Colon (tissue), 2 donors: ENCODE measurements at regions not wholly inside any gene's neighbourhood (a gene's known extent, or its start where the extent isn't known, plus 50 kb on each side); places are given as distances from the start of the nearest gene placed in this dataset.

Experiments
- FAIRE-seq: peaks from 2 replicates; lab custom pipeline; 2012; peaks lifted over from hg19 to GRCh38; lab: Jason Lieb, UNC
- donor health status: control.
- donor health status: control.

- FAIRE-seq, result no peak
These were observed 299.2 kb upstream of the DACH1 start for GRCh38 chr13:72166102-72166650.

GRCh38 chr13:72165276-72165675 is 298.3 kb upstream of the DACH1 start:
- FAIRE-seq, result no peak

DNA sequence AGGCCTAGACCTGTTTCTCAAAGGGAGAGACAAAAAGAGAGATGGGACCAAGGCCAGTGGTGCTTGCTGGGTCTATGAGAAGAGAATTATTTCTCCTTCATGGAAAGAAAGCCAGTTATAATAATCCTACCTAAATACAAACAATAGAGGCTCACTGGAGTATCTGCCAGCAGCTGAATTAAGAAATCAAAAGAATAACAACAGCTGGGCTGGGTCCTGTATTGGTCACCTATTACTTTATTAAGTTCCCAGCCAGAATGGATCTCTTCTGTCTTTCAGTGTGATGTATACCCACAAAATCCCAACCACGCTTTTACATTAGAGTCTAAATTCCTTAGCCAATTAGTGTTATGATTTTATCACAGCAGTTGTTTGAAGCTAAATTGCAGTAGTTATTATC is 297.8 kb upstream of the DACH1 start:
- FAIRE-seq, result no peak

DNA sequence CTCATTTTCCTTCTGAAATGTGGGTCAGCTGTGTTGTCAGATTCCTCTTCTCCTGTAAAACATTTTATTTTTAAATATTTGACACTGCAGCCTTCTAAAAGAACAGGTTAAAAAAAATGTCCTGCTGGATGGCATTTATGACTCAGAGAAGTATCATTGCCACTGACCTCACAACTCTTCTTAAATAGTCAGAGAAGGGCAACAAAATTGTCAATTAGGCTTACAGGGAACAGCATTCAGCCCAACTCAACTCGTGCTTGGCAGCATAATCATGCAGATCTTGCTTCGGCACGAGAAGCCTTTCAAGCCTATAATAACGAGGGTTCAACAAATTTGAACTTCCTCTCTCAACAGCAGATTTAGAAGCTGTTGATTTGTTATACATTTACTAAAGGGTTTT is 296.7 kb upstream of the DACH1 start:
- FAIRE-seq, result no peak

- no peak for FAIRE-seq
These were observed 294.0 kb upstream of the DACH1 start for GRCh38 chr13:72160977-72161376.

DNA sequence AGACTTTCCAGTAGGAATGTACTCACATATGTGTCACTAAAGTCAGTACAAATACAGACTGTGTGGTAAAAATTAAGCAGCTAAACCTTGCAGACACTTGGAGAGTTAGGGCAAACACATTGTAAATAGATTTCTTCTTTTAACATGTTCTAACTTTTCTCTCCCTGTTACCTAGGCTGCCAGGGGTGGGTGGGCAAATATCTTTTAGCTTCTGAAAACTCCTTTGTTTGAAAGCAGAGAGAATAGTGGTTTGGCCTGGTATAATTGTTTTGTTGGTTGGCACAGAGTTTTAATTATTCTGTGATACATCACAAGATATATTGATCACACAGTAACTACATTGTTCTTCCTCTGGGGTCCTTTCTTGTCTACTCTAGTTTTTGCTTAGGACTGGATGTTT is 289.8 kb upstream of the DACH1 start:
- FAIRE-seq, result no peak

GRCh38 chr13:72153272-72153671 is 286.3 kb upstream of the DACH1 start:
- no peak for FAIRE-seq

DNA sequence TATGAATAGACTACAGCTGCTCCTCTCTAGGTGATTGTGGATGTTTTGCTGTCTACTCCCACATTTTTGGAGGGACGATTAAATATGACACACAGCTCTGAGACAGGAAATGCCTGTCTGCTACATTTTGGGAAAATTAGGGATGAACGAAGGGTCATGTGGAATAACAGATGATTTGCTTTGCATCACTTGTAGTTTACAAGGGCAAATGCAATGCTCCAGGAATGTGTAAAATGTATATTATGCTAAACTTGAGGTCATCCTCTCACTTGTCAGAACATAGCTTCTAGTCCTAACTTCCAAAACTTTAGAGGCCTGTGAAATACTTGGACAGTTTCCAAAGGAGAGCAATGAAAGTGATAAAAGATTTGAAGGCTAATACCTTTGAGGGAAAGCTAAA is 284.2 kb upstream of the DACH1 start:
- no peak for FAIRE-seq

DNA sequence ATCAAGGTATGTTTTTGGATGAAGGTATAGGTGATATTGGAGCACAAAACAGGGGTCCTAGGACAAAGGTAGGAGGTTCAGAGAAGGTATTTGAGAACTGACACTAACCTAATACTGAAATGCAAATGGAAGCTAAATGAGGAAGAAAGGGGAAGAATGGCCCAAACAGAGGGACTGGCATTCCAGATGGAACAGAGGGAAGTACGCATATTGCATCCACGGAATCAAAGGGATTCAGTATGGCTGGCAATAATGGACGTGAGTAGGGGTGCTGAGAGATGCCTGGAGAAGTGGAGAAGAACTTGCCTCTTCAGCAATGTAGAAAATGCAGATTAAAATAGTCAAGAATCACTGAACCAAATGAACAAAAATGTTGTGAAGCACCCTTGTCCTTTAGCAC is 283.5 kb upstream of the DACH1 start:
- FAIRE-seq, result no peak

- no peak for FAIRE-seq
These were observed 282.7 kb upstream of the DACH1 start for GRCh38 chr13:72149701-72150100.

DNA sequence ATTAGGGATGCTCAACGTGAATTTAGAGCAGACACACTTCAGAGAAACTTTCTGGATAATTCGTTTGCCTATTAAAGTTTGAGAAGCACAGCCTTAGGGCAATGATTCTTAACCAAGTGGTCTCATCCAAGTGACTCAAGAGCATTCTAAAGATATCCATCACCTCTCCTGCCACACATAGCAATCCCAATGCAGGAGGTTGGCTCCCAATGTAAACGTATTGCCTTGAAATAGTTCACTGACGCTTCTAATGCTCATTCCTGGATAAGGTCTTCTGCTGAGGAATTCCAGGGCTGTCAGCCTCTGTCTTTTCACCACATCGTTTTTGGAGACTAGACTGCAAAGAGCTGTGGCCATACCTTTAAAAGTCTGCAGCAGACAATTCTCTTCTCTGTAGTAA is 279.8 kb upstream of the DACH1 start:
- FAIRE-seq, result no peak

DNA sequence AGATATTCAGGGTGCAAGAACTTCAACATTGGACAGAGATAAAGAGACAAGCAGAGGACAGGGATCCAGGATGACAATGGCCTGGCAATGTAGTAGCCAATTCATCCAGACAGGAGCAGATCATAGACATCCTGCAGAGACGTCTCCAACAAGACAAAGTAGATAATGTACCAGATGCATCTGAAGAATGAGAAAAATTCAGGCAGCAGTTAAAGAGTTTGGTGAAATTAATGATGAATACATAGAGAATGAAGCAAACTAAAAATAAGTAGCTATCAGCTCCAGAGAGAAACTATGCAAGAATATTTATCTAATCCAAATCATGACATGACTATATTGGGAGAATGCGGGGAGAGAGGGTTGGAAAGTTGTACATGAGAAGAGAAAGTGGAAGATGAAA is 278.4 kb upstream of the DACH1 start:
- FAIRE-seq, result no peak

- no peak for FAIRE-seq
These were observed 277.6 kb upstream of the DACH1 start for GRCh38 chr13:72144636-72145035.

DNA sequence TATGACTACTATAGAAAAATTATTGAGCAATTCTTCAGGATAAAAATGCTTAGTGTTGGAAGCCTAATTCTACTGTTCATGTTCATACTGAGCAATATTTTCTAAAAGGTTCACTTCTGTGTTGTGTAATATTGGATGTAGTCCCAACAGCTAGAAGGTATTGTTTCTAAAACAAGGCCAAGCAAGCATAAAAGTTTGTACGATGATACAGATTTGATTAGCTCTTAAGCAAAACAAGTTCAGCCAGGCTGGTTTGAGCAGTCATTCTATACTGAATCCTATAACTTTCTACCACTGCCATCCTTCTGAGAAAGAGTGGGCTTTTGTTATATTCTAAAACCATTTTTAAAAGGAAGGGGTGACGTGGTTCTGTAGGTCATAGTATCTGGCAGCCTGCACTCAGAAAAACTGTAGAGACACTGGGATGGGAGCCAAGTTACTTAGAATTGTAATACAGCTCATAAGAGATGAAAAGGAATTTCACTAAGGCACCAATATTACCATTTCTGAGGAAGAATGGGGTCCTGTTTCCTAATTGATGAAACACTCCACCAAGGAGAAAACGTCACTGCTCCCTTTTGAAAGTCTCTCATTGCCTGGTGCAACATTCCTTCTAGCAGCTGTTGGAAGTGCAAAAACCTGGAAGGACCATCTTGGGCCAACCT is 275.0 kb upstream of the DACH1 start:
- no peak for FAIRE-seq

DNA sequence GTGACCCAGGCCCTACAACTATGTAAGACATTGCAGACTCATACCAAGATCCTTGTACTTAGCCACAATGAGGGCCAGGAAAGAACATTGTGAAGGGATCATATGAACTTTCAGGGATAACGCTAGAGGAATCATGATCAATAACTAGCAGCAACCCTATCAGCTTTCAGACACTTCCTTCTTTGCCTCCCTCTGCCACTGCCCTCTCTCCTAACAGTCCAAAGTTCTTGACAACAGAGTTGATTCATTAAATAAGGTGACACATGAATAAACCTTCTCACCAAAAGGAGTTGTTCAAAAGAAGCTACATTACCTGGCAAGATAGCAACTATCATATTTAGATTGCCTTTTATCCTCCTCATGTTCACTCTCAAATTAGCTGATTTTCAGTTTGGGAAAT is 272.2 kb upstream of the DACH1 start:
- no peak for FAIRE-seq

GRCh38 chr13:72132075-72132474 is 265.1 kb upstream of the DACH1 start:
- no peak for FAIRE-seq

GRCh38 chr13:72129117-72129516 is 262.1 kb upstream of the DACH1 start:
- FAIRE-seq, result no peak

DNA sequence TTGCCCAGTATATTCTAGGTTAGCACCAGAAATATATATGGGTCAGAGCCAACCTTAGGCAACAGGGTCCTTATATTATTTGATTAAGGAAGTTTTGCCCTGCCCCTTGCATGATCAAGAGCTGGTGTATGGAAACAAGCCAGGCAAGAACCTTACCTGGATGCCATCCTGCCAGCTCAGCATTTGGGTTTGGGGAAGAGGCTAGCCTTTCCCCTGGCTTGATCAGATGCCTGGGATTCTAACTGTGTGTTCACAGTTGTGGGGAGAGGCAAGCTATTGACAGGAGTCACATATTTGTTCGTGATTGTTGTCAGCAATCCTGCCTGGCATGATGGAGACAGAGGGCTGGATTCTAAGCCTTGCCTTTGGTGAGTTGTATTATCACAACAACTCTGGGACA is 260.0 kb upstream of the DACH1 start:
- no peak for FAIRE-seq

GRCh38 chr13:72126424-72126823 is 259.4 kb upstream of the DACH1 start:
- FAIRE-seq, result no peak

DNA sequence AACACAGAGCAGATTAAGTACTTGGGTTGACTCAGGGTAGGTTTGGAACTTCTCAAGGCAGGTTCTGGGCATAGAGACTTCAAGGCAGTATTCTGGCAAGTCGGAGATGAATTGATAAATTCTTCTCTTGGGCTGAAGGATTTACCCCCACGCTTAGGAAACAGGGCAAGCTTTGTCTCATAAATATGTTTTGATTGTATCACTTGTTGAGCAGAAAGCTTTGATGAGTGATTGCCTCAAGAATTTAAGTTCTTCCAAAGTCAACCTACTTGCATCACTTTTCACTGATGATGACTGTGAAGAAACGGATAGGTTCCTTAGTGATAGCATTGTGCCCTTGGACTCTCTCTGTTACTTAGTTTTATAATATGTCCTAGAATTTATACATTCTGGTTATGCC is 258.6 kb upstream of the DACH1 start:
- FAIRE-seq, result no peak

DNA sequence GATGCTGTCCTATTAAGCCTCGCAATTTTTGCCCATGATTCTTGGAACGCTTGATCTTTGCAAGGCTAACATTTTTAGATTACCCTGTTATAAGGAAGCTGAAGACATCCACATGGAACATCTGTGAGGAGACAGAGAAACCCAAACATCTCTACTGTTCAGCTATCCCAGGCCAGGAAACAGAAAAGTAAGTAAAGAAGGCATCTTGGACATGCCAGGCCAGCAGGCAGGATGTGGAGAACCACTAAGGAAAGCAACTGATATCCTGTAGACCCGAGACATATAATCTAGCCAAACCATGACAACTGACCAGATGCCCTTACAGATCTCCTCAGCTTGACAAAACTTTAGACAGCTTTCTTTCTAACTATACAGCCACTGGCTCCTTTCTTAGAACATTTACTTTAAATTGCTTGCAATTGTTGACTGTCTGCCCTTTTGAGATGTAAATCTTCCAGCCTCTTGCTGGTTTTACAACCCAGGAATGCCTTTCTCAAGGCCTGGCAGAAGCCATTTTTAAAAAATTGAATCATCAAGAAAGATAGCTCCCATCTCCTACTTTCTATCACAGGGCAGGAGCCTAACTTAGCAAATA is 255.8 kb upstream of the DACH1 start:
- FAIRE-seq, result no peak

DNA sequence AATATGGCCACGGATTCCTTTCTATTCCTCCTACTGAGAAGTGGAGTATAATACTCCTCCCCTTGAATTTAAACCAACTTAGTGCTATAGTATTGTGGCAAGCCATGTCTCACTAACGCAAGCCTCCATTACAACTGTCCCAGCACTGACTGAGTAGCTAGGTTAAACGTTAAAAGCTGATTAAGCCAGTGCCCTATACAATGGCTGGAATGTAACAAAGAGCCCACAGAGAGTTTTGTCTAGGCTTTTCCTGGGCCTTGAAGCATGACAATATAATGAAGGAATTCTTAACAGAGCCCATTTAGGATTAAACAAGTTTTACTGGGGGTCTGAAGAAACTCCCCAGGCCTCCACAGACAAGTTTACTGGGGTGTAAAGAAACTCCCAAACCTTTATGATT is 254.5 kb upstream of the DACH1 start:
- no peak for FAIRE-seq

- no peak for FAIRE-seq
These were observed 253.6 kb upstream of the DACH1 start for GRCh38 chr13:72120632-72121031.

- no peak for FAIRE-seq
These were observed 246.9 kb upstream of the DACH1 start for GRCh38 chr13:72113931-72114330.
